ENCODE measurements at regions not wholly inside any gene's neighbourhood (a gene's known extent, or its start where the extent isn't known, plus 50 kb on each side); places are given as distances from the start of the nearest gene placed in this dataset.

GRCh38 chr2:222146488-222146887 is 152.3 kb downstream of the PAX3 start:
- Histone ChIP-seq H4K8ac (ENCODE audit: extremely low read depth, insufficient read depth, low read length) (no peak overlapping the region), H3K14ac (ENCODE audit: insufficient read length) (no peak overlapping the region), H3K23me2 (ENCODE audit: low read depth, low read length) (no peaks in the 10 kb centered on the region), H2AK5ac (ENCODE audit: low read depth, low read length) (no peak overlapping the region), H2AFZ (ENCODE audit: low read length) (no peak overlapping the region), H3K4ac (replicated peaks; ENCODE audit: insufficient read length, low read depth, low read length) (no peak overlapping the region), H4K91ac (replicated peaks; ENCODE audit: insufficient read length, low read length) (no peak overlapping the region), H3K56ac (replicated peaks; ENCODE audit: insufficient read length, low read depth, low read length) (no peak overlapping the region), H3K79me2 (ENCODE audit: control insufficient read depth in 1 of 2, insufficient read depth in 2 of 2, low read length in 2 of 2) (no peaks in the 10 kb centered on the region), H2BK20ac (ENCODE audit: low read length) (no peak overlapping the region), H3K9me3 (ENCODE audit: insufficient read depth in 2 of 2, low read depth in 1 of 2, low read length in 1 of 2) (no peaks in the 10 kb centered on the region), H3K79me1 (ENCODE audit: low read depth, low read length) (no peaks in the 10 kb centered on the region), H4K5ac (ENCODE audit: insufficient read length, low read depth, low read length) (no peak overlapping the region), H3K4me3 (ENCODE audit: extremely low read depth in 1 of 4, insufficient read depth in 2 of 4, low read depth in 3 of 4, low read length in 4 of 4) (no peak overlapping the region), H3K23ac (ENCODE audit: insufficient read length) (no peak overlapping the region), H3K4me2 (ENCODE audit: insufficient read depth in 1 of 2, low read depth in 2 of 2, low read length in 2 of 2) (no peak overlapping the region), H3K18ac (ENCODE audit: extremely low read depth, low read length) (no peak overlapping the region), H3K36me3 (ENCODE audit: control insufficient read depth in 2 of 4, insufficient read depth in 4 of 4, low read length in 3 of 4) (no peaks in the 10 kb centered on the region), H2BK120ac (replicated peaks; ENCODE audit: low read depth, low read length) (no peak overlapping the region), H3K27ac (ENCODE audit: low read depth, low read length) (no peak overlapping the region), H3K4me1 (replicated peaks in 1 of 4; ENCODE audit: control insufficient read depth in 3 of 4, insufficient read depth in 4 of 4, low read length in 3 of 4) (no peaks in the 10 kb centered on the region), H2BK12ac (ENCODE audit: low read depth, low read length) (no peak overlapping the region), H2BK5ac (ENCODE audit: low read depth, low read length) (no peak overlapping the region), H4K20me1 (replicated peaks in 1 of 2; ENCODE audit: control insufficient read depth in 1 of 2, insufficient read depth in 2 of 2, low read length in 2 of 2) (no peaks in the 10 kb centered on the region), H3K27me3 (replicated peaks in 1 of 4; ENCODE audit: control insufficient read depth in 3 of 4, extremely low read depth in 1 of 4, insufficient read depth in 3 of 4, low read length in 3 of 4) (no peaks in the 10 kb centered on the region), H2BK15ac (ENCODE audit: low read length) (no peak overlapping the region), H3K9ac (replicated peaks in 1 of 4; ENCODE audit: extremely low read depth in 1 of 4, low read depth in 3 of 4, low read length in 3 of 4) (no peak overlapping the region)
- TF ChIP-seq MAFK (IDR thresholded peaks at IDR 0.05; ENCODE audit: low read depth, low read length): no peak
- TF ChIP-seq CREB1 (IDR thresholded peaks at IDR 0.05): no peak
- no peak for TF ChIP-seq KDM4A (IDR thresholded peaks at IDR 0.05; ENCODE audit: low read depth, low read length, severe bottlenecking)
- no peak for TF ChIP-seq BRCA1 (IDR thresholded peaks at IDR 0.05; ENCODE audit: low read depth, low read length)
- TF ChIP-seq POLR2A (IDR thresholded peaks at IDR 0.05; ENCODE audit: control extremely low read depth in 1 of 2, low read depth in 2 of 2, low read length in 2 of 2): no peak
- TF ChIP-seq SP2 (IDR thresholded peaks at IDR 0.05; ENCODE audit: low read length): no peak
- TF ChIP-seq EGR1 (IDR thresholded peaks at IDR 0.05; ENCODE audit: borderline replicate concordance, low read depth, low read length): no peak
- TF ChIP-seq E2F6 (IDR thresholded peaks at IDR 0.05): no peak
- no peak for TF ChIP-seq BACH1 (IDR thresholded peaks at IDR 0.05; ENCODE audit: low read length)
- TF ChIP-seq TCF12 (IDR thresholded peaks at IDR 0.05; ENCODE audit: low read depth, low read length): no peak
- no peak for TF ChIP-seq SIRT6 (IDR thresholded peaks at IDR 0.05; ENCODE audit: low read length)
- no peak for TF ChIP-seq CTCF (IDR thresholded peaks at IDR 0.05; ENCODE audit: control extremely low read depth in 1 of 3, insufficient read depth in 1 of 3, low read depth in 1 of 3, low read length in 3 of 3)
- TF ChIP-seq SIN3A (conservative IDR thresholded peaks at IDR 0.05 in 1 of 2, IDR thresholded peaks at IDR 0.05 in 1 of 2; ENCODE audit: low read depth in 1 of 2, low read length in 2 of 2): no peak
- POLR2A ChIA-PET (ENCODE audit: partially characterized antibody): no interaction called here
- CTCF ChIA-PET (ENCODE audit: partially characterized antibody): interaction anchor here (1.0 to 2.3 kb wide), 3 partner anchors 11 to 94 kb away, joined by 6 to 7 read pairs (median 6); no protein-coding TSS in a partner anchor
- FAIRE-seq (no peak), DNase-seq (ENCODE audit: low read depth in 1 of 2, low spot score in 2 of 2) (no peak)
- WGBS, 2 experiments (ENCODE audit: extremely low coverage in 1 of 2, insufficient coverage in 1 of 2, insufficient read length in 1 of 2, insufficient replicate concordance in 2 of 2, low coverage in 1 of 2, low lambda C conversion rate in 2 of 2, missing lambda C conversion rate in 1 of 2): 93% methylated on average over 3 of the region's 3 CpGs; no CpG with 5 or more reads in 1 of the 2 experiments

Measured in H1 (cell line).